NCI-H1105 treated with DMSO at 0.1 percent for 48 hours (cell line): ENCODE measurements at regions not wholly inside any gene's neighbourhood (a gene's known extent, or its start where the extent isn't known, plus 50 kb on each side); places are given as distances from the start of the nearest gene placed in this dataset.

Experiments used
- DNase-seq: peaks from one replicate; lab custom pipeline; 2025; lab: John Stamatoyannopoulos, UW

- no peak for DNase-seq
Observed at GRCh38 chr3:147854542-147854941, 445.4 kb downstream of the ZIC1 start.

GRCh38 chr3:147864754-147865354 lies 455.7 kb downstream of the ZIC1 start:
- no peak for DNase-seq

- DNase-seq: no peak
Observed at GRCh38 chr3:147866561-147866960, 457.4 kb downstream of the ZIC1 start.

- DNase-seq: no peak
Observed at GRCh38 chr3:147872568-147872967, 463.4 kb downstream of the ZIC1 start.

- no peak for DNase-seq
Observed at GRCh38 chr3:147875498-147875897, 466.3 kb downstream of the ZIC1 start.

GRCh38 chr3:147881933-147882332 lies 472.8 kb downstream of the ZIC1 start:
- no peak for DNase-seq

GRCh38 chr3:147886879-147887278 lies 477.7 kb downstream of the ZIC1 start:
- DNase-seq: no peak

- DNase-seq: no peak
Observed at GRCh38 chr3:147887797-147888196, 478.6 kb downstream of the ZIC1 start.

GRCh38 chr3:147890114-147890513 lies 480.9 kb downstream of the ZIC1 start:
- no peak for DNase-seq

GRCh38 chr3:147895509-147895908 lies 486.3 kb downstream of the ZIC1 start:
- DNase-seq: no peak

GRCh38 chr3:147900851-147901250 lies 491.7 kb downstream of the ZIC1 start:
- no peak for DNase-seq

GRCh38 chr3:147903026-147903425 lies 493.9 kb downstream of the ZIC1 start:
- DNase-seq: no peak

GRCh38 chr3:147904421-147904820 lies 495.3 kb downstream of the ZIC1 start:
- DNase-seq: no peak

GRCh38 chr3:147906285-147906684 lies 497.1 kb downstream of the ZIC1 start:
- no peak for DNase-seq

GRCh38 chr3:147914532-147914931 lies 505.4 kb downstream of the ZIC1 start:
- DNase-seq: no peak

GRCh38 chr3:147915057-147915456 lies 505.9 kb downstream of the ZIC1 start:
- no peak for DNase-seq

GRCh38 chr3:147919496-147919895 lies 510.3 kb downstream of the ZIC1 start:
- DNase-seq: no peak

- DNase-seq: no peak
Observed at GRCh38 chr3:147921051-147921450, 511.9 kb downstream of the ZIC1 start.

- DNase-seq: no peak
Observed at GRCh38 chr3:147924755-147925154, 515.6 kb downstream of the ZIC1 start.

GRCh38 chr3:147925272-147925671 lies 516.1 kb downstream of the ZIC1 start:
- no peak for DNase-seq

- DNase-seq: no peak
Observed at GRCh38 chr3:147930232-147930807, 521.2 kb downstream of the ZIC1 start.

- peak; percentile 79 for DNase-seq
Observed at GRCh38 chr3:147934451-147935180, 525.5 kb downstream of the ZIC1 start.

GRCh38 chr3:147937341-147937740 lies 528.2 kb downstream of the ZIC1 start:
- no peak for DNase-seq

GRCh38 chr3:147937891-147938290 lies 528.7 kb downstream of the ZIC1 start:
- DNase-seq: no peak
